Endothelial cell of umbilical vein (primary cell): ENCODE measurements at regions not wholly inside any gene's neighbourhood (a gene's known extent, or its start where the extent isn't known, plus 50 kb on each side); places are given as distances from the start of the nearest gene placed in this dataset.

Experiments used
- BruUV-seq: library from RNA; stranded (reverse); fragments of 400-500 nt; replicated peaks from 2 replicates; lab custom pipeline; 2021; lab: Mats Ljungman, UMichigan
- CTCF ChIA-PET: fragments of 300-600, 350-600 bp; sonication (Branson Sonifier 250); formaldehyde crosslinking; loops from one replicate; lab custom pipeline; 2021; ENCODE audit warnings: antibody characterized with exemption, inconsistent platforms; lab: Charles Lee
- POLR2A ChIA-PET: fragments of 300-600, 350-600 bp; sonication (Branson Sonifier 250); formaldehyde crosslinking; loops from one replicate; lab custom pipeline; 2021; ENCODE audit warnings: antibody characterized with exemption, inconsistent platforms; lab: Charles Lee
- DNase-seq: peaks from one replicate; pipeline ENCODE4 v3.0.0-alpha.2; 2011; ENCODE audit warnings: low read depth, low spot score
- FAIRE-seq: peaks from 2 replicates; lab custom pipeline; 2011; peaks lifted over from hg19 to GRCh38; lab: Jason Lieb, UNC
- H2AFZ ChIP-seq: 2 replicates; pipeline ENCODE4 v1.6.0; 2012; ENCODE audit warnings: low read depth, low read length, control low read depth, inconsistent platforms
- H3K27ac ChIP-seq: 2 replicates; pipeline ENCODE4 v1.5.1; 2011; ENCODE audit warnings: low read depth, mild to moderate bottlenecking, control low read depth, low read length, moderate library complexity; ENCODE audit not compliant: insufficient read depth
- H3K27me3 ChIP-seq, 2 experiments: 2 replicates each; pipeline versions ENCODE4 v1.6.0 to v1.6.1; 2011; ENCODE audit warnings: low read length in 2 of 2, mixed read lengths in 1 of 2; ENCODE audit not compliant: control insufficient read depth in 2 of 2, insufficient read depth in 2 of 2
- H3K36me3 ChIP-seq, 2 experiments: 2 replicates in 1 of 2; 3 replicates in 1 of 2; pipeline ENCODE4 v1.5.1; 2011; ENCODE audit warnings: low read length in 2 of 2, mild to moderate bottlenecking in 1 of 2, moderate library complexity in 1 of 2; ENCODE audit not compliant: control insufficient read depth in 2 of 2, insufficient read depth in 2 of 2; ENCODE audit errors: extremely low read depth in 1 of 2
- H3K4me1 ChIP-seq: 3 replicates; pipeline ENCODE4 v1.5.1; 2011; ENCODE audit warnings: mild to moderate bottlenecking, low read length; ENCODE audit not compliant: control insufficient read depth, insufficient read depth; ENCODE audit errors: extremely low read depth
- H3K4me2 ChIP-seq: 2 replicates; pipeline ENCODE4 v1.6.1; 2011; ENCODE audit warnings: low read length, control low read depth, mixed read lengths; ENCODE audit not compliant: insufficient read depth
- H3K4me3 ChIP-seq, 3 experiments: fragments of 200-600 bp in 1 of 3; sonication (generic), shearing (Covaris generic) in 1 of 3; replicated peaks in 1 of 3; 2 replicates each; pipeline ENCODE4 v1.5.1; 2011 to 2016; ENCODE audit warnings: control low read depth in 3 of 3, low read length in 3 of 3, mild to moderate bottlenecking in 2 of 3, inconsistent platforms in 1 of 3, low read depth in 1 of 3, moderate library complexity in 1 of 3; ENCODE audit not compliant: insufficient read depth in 1 of 3
- H3K79me2 ChIP-seq: 2 replicates; pipeline ENCODE4 v1.6.0; 2012; ENCODE audit warnings: low read length, inconsistent platforms; ENCODE audit not compliant: control insufficient read depth, insufficient read depth
- H3K9ac ChIP-seq: replicated peaks from 2 replicates; pipeline ENCODE3; 2011; ENCODE audit warnings: low read length, control low read depth; ENCODE audit not compliant: insufficient read depth; ENCODE audit errors: extremely low read depth
- H3K9me1 ChIP-seq: replicated peaks from 3 replicates; pipeline ENCODE4 v1.6.0; 2011; ENCODE audit warnings: mild to moderate bottlenecking, low read length; ENCODE audit not compliant: control insufficient read depth, insufficient read depth; ENCODE audit errors: extremely low read depth
- H3K9me3 ChIP-seq: replicated peaks from 2 replicates; pipeline ENCODE4 v1.5.1; 2012; ENCODE audit warnings: low read length, inconsistent platforms; ENCODE audit not compliant: control insufficient read depth, insufficient read depth
- H4K20me1 ChIP-seq: replicated peaks from 2 replicates; pipeline ENCODE3; 2011; ENCODE audit warnings: mild to moderate bottlenecking, low read length; ENCODE audit not compliant: control insufficient read depth, insufficient read depth; ENCODE audit errors: extremely low read depth
- CTCF ChIP-seq, 2 donors: IDR thresholded peaks; 1 replicate in 1 of 2; 2 replicates in 1 of 2; pipeline ENCODE4 v1.5.1; 2011; ENCODE audit warnings: low read length in 2 of 2, mild to moderate bottlenecking in 2 of 2, moderate library complexity in 2 of 2, control low read depth in 1 of 2, inconsistent platforms in 1 of 2, low read depth in 1 of 2; ENCODE audit not compliant: insufficient read depth in 1 of 2; ENCODE audit errors: extremely low read depth in 1 of 2
- EZH2 ChIP-seq: IDR thresholded peaks from 2 replicates; pipeline ENCODE4 v1.6.1; 2012; ENCODE audit warnings: borderline replicate concordance, low read depth, mild to moderate bottlenecking, moderate library complexity, low read length, inconsistent platforms; ENCODE audit not compliant: severe bottlenecking
- FOS ChIP-seq: IDR thresholded peaks from 2 replicates; pipeline ENCODE4 v1.6.1; 2011; ENCODE audit warnings: mild to moderate bottlenecking, low read length, moderate library complexity, borderline replicate concordance; ENCODE audit not compliant: insufficient read depth
- GATA2 ChIP-seq: IDR thresholded peaks from 2 replicates; pipeline ENCODE4 v1.7.0; 2011; ENCODE audit warnings: low read depth, mild to moderate bottlenecking, moderate library complexity, mixed read lengths, low read length; ENCODE audit not compliant: insufficient read length, insufficient read depth
- JUN ChIP-seq: IDR thresholded peaks from 2 replicates; pipeline ENCODE4 v1.6.1; 2011; ENCODE audit warnings: borderline replicate concordance, low read depth; ENCODE audit not compliant: insufficient read length, insufficient read depth
- MAX ChIP-seq: IDR thresholded peaks from 2 replicates; pipeline ENCODE4 v1.6.1; 2011; ENCODE audit not compliant: insufficient read depth, insufficient read length
- MYC ChIP-seq: IDR thresholded peaks from one replicate; pipeline ENCODE4 v1.6.1; 2011; ENCODE audit warnings: mild to moderate bottlenecking, low read depth, low read length
- POLR2A ChIP-seq: IDR thresholded peaks from 2 replicates; pipeline ENCODE4 v1.6.1; 2012; ENCODE audit warnings: low read depth, mild to moderate bottlenecking, control low read depth, low read length
- POLR2AphosphoS5 ChIP-seq: IDR thresholded peaks from 2 replicates; pipeline ENCODE4 v1.6.1; 2012; ENCODE audit warnings: low read depth, mild to moderate bottlenecking, control low read depth, low read length, moderate library complexity; ENCODE audit not compliant: insufficient read depth
- dilution Hi-C: fragments of 300-500 bp; cut with MboI; formaldehyde crosslinking; loops from one replicate; pipeline ENCODE4 v1.15.0; 2019; ENCODE audit warnings: low sequenced_read_pairs; ENCODE audit not compliant: extremely low pct_ligation_motif_present
- intact Hi-C: fragments of 100-400 bp; cut with micrococcal nuclease; formaldehyde crosslinking; loops from one replicate; pipeline ENCODE4 v1.10.0; 2022

- Histone ChIP-seq H3K9ac (no peak overlapping the region), H4K20me1 (no peaks in the 10 kb centered on the region), H3K4me2 (no peak overlapping the region), H2AFZ (no peak overlapping the region), H3K9me3 (peaks cover 3% of the 10 kb centered on the region), H3K4me3 (no peak overlapping the region), H3K79me2 (no peaks in the 10 kb centered on the region), H3K9me1 (no peaks in the 10 kb centered on the region), H3K27me3 (no peaks in the 10 kb centered on the region), H3K27ac (no peak overlapping the region), H3K36me3 (no peaks in the 10 kb centered on the region), H3K4me1 (no peaks in the 10 kb centered on the region)
- CTCF ChIA-PET, result no interaction called here
- dilution Hi-C loops, result no loop called here
- FAIRE-seq (no peak), DNase-seq (no peak)
- intact Hi-C loops, result no loop called here
- POLR2A ChIA-PET, result no interaction called here
- BruUV-seq, result no TSS peak
- TF ChIP-seq GATA2, result no peak
- TF ChIP-seq MYC, result no peak
- no peak for TF ChIP-seq JUN
- TF ChIP-seq POLR2A, result no peak
- no peak for TF ChIP-seq EZH2
- TF ChIP-seq POLR2AphosphoS5, result no peak
- TF ChIP-seq CTCF (IDR thresholded peaks at IDR 0.05; ENCODE audit: extremely low read depth in 1 of 2, insufficient read depth in 1 of 2, low read depth in 1 of 2, low read length in 2 of 2), result no peak
- no peak for TF ChIP-seq FOS
- no peak for TF ChIP-seq MAX
Observed at GRCh38 chr7:89477991-89478390, 676.3 kb upstream of the STEAP1 start.
